GM21529 (cell line): ENCODE measurements at regions not wholly inside any gene's neighbourhood (a gene's known extent, or its start where the extent isn't known, plus 50 kb on each side); places are given as distances from the start of the nearest gene placed in this dataset.
"Not testable (repeated sequence)": the region's sequence is repeated elsewhere in the genome, so short reads cannot be mapped to it uniquely, and the experiment has no call there.

Source experiments
- ATAC-seq: cut with Tn5 transposase; IDR thresholded peaks from one replicate; pipeline ENCODE4 v1.9.1; 2021; ENCODE audit not compliant: unreplicated experiment

DNA sequence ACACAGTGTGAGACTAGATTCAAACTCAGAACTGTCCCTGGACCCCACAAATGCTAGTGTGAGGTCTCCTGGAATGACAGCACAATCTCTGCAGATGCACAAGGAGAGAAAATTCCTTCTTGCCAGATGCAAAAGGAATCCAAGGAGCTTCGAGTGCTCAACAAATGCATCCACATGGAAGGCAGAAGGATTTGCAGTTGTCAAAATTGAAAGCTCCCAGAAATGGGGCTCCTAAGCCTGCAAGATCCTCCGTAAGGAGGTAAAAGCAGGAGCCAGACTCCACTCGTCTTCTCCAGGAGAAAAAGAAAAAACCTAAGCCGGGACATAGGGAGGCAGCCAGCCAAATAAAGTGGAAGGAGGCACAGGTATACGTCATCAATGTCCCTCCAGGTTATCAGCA is 355.0 kb upstream of the KLHL29 start:
- ATAC-seq = no peak

DNA sequence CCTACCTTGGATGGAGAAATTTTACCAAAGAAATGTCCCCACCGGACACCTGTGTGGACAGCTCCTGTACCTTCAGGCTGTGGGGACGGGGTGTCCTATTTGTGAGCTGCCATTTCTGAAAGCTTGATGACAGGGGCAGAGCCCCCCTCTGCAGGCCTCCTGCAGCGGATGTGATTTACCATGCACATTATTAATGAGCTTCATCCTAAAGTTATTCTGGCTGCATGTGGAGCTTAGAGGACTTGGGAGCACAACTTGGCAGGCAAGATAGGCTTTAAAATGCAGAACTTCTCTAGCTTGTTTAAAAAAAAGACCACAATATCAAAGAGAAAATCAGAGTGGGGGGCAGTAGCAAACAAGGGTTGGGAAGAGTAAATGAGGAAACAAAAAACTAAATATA is 350.0 kb upstream of the KLHL29 start:
- no peak for ATAC-seq

DNA sequence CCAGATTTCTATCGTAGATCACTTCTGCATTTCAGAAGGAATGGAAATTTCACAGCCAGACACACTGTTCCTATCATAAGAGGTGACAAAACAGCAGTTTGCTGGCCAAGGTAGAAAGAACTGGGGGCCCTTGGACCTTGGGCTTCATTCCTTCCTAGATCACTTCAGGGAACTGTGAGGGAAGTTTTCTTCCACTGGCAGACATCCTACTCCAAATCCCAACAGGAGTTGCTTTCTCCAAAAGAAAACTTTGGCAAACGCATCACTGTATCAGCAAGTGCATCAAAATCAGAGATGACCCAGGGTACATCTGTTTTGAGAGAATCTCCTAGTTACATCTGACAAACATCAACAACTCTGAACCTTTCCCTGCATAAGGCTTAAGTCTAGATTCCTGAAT is 348.4 kb upstream of the KLHL29 start:
- no peak for ATAC-seq

DNA sequence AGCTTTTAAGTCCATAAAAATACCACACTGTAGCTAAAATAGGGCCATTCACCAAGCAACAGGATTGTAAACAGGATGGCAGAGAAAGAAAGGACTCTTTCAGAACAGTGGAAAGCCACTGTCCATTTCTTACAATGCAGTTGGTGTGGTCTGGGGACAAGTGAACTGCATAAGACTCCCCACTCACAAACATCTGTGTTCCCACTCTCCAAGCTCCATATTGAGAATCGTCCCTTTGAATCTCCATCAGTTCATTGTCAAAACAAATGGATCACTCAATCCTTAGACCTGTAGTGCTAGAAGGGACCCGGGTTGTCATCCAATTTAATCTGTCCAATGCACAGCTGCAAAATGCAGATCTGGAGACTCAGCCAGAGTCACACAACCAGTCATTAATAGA is 347.4 kb upstream of the KLHL29 start:
- ATAC-seq = no peak

DNA sequence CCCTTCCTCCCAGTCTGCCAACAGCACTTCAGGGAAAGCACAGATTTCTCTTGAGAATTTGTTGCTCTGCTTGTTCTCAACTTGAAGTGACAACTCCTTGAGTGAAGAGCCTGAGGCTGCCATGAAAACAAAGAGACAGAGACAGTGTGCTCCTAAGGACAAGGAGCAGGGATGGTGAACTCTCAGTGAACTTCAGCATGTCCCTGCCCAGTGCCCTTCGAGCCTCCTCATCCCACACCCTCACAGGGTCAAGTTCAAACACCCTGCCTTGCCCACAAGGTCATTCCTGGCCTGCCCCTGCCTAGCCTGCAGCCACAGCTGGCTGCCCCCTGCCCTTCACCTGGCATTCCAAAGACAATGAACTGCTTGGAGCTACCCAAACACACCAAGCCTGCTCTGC is 343.5 kb upstream of the KLHL29 start:
- ATAC-seq = no peak

DNA sequence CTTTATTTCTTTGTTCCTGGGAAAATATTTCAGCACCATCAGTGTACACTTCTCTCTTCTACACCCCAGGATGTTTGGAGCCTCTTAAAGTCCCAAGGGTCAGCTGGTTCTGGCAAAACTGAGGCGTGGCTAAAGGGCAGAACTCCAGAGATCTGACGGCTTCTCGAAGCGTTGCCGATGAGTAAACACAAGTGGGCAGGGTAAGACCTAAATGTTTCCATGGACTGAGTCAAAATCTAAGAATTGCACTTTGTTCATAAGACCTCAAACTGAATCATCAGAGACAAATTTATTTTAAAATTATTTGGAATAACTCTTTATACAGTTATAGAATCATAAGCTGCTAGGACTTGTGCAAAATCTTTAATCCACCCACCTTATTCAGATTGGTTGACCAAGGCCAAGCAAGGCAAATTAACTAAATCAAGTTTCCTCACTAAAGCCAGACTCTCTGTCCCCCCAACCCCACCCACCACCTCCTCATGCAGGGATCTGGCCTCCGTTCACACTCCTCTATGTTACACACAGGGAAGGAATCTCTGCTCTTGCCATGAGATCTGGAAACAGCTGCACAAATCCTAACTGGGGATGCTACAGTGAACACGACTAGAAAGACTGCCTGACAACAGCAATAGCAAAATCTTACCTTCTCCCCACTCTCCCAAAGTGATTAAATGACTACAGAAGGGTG is 342.6 kb upstream of the KLHL29 start:
- ATAC-seq = no peak

DNA sequence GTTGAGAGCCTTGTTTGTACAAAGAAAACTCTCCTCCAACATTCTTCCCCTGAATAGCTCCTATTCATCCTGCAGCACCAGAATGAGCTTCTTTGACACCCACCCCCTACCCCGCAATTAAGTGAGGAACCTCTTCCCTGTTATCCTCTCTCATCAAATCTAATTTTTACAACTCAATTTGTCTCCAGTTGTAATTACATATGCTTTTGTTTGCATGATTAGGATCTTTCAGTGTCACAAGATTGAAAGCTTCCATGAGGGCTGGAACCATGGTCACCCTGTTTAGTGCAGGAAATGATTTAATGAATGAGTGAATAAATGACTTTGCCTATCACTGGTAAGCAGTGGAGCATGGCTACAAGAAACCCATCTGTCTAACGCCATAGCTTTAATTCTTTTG is 334.6 kb upstream of the KLHL29 start:
- ATAC-seq = no peak

DNA sequence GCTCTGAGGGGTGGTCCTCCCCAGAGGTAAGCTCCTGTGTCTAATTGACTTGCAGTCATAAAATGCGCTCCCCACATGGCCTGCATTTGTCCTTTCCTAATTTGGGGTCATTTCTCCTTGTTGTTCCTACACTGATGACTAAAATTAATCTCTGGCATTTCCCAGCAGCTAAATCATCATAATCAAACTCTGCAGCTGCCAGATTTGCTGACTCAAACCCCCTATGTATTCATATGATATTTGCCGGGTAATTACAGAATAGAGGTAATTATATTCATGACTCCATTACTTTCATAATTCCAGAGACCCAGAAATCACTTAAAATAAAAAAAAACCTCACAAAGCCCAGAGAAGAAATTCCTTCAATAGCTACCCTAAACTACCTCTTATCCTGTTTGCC is 331.4 kb upstream of the KLHL29 start:
- no peak for ATAC-seq

DNA sequence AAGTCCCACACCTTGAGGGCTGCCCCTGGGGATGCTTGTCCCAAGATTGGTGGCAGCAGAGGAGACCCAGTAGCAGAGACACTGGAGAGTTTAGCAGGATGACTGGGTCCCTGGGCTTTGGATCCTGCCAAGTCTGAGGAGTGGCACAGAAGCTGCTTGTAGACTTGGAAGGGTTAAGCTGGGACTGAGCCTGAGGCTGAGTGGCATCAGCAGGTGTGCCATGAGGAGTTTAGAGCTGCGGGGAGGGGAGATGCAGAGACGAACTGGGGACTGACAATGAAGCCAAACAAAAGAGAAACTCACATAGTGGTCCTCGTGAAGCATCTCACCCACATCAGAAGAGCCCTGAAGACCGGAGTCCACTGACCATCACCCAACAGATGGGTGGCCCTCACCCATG is 329.7 kb upstream of the KLHL29 start:
- ATAC-seq = no peak

DNA sequence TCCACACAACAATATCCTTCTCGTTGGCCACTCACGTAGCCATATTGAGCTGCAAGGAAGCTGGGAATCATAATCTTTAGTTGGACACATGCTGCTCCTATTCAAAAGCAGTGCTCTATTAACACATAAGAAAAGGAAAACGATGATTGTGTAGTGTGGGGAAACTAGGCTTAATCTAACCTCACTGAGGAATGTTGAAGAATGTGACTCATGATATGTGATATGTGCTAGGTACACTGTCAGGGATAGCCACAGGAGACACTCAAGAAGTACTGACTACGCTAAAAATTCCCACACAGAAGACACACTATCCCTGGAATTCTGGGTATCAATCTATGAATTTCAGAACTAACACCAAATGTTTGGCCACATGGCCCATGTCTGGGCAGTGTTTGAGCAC is 328.1 kb upstream of the KLHL29 start:
- not testable (repeated sequence) for ATAC-seq

DNA sequence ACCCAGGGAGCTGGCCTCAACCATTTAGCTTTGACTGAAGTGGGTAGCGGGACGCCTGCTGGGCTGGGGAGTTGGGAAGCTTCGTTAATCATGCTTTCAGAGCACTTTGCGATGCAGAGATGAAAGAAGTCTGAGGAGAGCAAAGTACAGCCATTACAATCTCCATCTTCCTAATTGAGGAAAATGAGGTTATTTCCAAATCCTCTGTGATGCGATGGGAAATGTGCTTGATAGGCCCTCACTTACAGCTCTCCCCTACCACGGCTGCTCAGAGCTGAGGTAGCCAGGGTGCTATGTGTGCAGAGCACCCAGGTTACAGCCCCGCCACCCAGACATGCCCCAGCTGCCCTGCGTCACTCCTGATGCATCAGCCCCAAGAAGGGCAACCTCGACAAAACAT is 326.5 kb upstream of the KLHL29 start:
- ATAC-seq = no peak

DNA sequence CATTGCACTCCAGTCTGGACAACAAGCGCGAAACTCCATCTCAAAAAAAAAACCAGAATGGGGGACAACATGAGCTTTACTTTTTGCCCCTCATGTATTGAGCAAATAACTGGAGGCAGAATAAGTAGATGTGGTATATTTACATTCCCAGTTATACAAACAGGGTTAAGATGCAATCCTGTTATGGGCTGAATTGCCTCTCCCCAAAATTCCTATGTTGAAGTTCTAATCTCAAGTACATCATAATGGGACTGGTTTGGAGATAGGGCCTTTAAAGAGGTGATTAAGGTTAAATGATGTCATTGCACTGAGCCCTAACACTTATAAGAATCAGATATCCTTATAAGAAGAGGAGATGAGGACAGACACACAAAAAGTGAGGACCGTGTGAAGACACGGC is 319.8 kb upstream of the KLHL29 start:
- ATAC-seq = no peak

DNA sequence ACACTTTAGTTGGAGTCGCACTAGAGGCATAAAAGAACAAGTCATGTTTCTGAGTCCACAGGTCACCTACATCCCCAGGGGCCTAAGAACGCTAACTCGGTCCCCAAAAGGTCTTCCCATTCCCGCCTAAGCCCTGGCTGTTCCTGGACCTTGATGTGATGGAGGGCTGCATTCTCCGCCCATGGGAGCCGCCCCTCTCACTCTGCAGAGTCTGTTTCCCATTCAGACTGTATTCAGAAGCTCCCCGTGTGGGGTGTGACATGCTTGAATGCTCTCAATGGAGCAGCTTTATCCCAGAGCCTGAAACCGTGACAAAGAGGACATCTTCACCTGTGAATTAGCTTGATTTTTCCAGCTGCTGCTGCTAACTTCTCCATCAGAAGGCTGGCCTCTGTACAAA is 319.0 kb upstream of the KLHL29 start:
- no peak for ATAC-seq

DNA sequence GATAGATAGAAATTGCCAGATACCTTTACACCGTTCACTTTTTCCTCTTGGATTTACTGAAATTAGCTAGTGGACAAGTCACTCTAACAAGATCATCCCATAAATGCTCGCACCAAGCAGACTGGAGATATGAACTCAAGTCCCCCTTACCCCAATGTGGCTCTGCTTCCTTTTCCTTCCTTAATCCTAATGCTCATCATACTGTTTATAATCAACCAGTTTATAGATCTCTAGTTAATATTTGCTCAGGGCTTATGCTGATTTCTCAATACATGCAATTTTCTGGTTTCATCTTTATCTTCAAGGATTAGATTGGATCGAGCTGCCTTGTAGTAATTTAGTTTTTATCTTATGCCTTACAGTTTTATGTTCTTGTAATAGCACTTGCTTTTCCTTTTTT is 318.3 kb upstream of the KLHL29 start:
- no peak for ATAC-seq

DNA sequence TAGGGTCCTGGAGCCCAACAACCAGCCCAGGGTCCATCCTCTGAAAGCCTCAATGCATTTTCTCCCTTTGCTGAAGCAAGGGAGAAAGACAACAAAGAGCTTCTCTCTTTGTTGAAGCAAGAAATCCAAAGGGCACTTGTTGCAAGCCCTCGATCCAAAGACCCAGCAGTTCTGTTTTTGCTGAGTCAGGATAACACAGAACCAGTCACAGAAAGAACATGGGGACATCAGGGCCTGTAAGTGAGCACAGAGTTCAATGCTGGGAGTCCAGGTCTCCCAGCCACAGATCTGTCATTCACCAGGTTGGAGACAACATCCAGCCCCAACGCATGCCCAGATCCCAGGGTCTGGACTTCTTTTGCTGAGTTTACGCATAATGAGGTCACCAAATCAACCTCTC is 315.8 kb upstream of the KLHL29 start:
- ATAC-seq = no peak

DNA sequence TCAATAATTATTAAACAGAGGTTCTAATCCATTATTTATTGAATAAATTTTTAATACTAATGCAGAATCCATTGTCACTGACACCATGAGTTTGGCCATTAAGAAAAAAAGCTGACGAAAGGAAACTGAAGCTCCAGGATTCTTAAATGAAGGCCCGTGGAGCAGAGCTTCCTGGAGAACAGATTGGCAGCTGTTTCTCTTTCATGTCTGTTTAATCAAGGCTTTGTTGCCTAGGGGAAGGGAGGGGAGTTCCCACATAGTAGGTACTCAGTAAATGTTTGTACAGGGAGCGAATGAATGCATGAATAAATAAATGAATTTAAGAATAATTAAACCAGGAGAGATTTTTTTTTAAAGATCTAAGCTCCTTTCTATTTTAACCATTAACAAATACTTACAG is 315.1 kb upstream of the KLHL29 start:
- no peak for ATAC-seq

DNA sequence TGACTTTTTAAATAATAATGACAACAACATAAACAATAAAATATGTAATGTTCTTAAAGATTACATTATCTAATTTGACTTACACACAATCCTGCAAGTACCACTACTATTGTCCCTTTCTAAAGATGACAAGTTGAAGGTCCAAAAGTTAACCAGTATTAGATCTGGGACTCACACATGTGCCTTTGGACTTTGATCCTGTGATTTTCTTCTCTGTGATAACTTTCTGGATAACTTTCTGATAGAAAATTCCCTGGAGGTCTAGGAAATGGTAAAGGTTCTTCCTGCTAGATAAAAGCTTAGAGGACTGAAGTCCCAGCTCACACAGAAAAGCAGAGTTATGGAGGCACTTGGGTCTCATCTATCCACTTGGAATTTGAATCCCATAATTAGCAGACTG is 311.9 kb upstream of the KLHL29 start:
- no peak for ATAC-seq

DNA sequence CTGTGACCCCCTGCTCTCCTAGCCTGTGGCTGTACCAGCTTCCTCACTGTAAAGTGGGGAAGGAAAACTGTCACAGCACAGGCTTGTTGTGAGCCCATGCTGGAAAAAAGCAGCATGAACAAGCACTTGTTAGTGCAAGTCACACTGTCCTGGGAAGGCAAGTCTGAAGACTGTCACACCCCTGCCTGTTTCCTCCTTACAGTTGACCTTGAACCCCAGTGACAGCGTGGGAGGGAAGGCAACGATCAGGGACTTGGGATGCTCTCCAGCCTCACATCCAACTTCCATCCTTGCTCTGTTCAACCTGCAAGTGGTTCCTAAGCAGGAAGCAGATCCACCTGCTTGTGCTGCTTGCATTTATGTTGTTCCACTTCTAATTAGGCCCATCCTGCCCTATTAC is 311.3 kb upstream of the KLHL29 start:
- no peak for ATAC-seq

DNA sequence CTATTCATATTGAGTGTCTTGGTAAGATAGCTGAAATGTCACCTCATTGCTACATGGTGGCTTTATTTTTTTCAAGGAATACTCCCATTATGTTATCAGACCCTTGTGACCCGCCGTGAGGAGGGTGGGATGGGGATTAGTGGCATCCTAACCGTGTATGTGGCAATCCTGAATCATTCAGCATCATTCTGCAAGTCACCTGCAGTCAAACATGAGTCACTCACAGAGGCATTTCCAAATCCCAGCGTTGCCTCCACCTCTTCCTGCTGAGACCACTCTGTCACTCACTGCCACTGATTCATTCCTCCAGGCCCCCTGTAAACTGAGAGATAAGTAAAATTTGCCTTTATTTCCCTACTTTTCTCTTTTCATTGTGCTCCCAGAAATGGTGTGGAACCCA is 307.4 kb upstream of the KLHL29 start:
- no peak for ATAC-seq

DNA sequence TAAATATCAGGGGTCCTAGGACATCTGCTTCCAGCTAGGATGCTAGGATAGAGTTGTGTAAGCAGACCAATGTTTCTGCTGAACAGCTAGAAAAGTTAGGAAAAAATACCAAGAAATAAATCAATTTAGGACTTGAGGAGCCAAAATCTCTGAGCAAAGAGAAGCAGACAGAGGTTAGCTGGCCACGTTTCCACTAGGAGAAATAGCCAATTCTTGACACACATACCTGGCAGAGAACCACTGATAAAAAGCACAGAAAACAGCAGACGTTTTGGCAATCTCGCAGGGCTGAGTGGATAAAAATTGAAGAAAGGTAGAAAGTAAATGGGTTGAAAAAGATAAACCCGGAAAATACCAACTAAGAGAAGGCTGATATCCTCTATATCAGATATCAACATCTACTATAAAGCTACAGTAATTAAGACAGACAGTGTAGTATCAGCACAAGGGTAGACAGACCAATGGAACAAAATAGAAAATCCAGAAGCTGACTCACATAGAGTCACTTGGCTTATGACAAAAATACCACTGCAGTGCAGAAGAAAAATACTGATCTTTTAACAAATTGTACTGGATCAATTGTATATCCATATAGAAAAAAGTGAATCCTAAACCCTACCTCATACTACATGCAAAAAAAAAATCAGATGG is 306.1 kb upstream of the KLHL29 start:
- no peak for ATAC-seq

DNA sequence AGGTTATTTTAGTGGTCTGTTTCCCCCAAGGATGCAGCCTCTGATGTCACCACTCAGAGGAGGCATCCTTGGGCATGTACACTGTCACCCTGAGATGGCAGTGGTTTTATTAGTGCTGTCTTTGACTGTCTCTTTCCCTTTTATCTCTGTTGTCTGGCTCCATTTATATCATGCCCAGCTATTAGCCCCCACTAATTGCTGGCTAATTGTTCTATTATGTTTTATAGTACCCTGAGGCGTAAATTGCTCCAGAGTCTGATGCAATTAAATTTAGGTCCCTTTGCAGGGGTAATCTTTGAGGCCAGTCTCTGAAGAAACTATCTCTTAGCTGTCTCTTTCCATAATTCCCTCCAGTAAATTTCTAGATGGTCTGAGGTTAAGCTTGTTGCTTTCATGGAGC is 301.0 kb upstream of the KLHL29 start:
- no peak for ATAC-seq

DNA sequence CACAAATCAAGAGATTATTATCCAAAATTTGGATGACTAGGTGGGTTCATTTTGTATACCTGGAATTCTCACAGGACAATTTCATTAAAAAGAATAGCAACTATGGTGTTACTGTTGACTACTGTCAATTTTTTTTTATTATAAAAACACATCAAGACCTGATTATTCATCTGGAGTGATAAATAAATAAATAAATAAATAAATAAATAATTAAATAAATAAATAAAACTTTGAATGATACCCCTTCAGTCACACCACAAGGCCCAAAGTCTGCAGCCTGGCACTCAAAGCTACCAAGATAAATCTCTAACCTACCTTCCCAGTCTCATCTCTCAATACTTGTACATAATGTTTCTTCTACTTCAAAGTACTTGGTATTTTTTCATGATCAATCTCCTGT is 294.0 kb upstream of the KLHL29 start:
- ATAC-seq = no peak

DNA sequence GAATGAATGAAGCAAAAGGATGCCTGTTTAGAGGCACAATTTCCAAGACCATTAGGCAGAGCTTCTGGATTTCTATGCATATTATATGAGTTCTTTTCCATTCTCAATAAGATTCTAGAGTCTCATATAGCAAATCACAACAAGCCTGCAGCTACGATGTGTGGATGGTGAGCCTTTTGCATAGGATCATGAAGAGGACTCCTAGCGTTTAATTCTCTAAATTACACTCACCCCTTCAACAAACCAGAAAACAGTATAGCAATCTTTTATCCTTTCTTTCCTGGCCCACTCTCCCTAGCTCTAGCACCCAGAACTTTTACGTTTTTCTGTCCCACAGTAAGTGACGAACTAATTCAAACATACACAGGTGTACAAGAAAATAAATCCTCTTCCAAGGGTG is 293.1 kb upstream of the KLHL29 start:
- no peak for ATAC-seq
